H1 (cell line): ENCODE measurements at regions not wholly inside any gene's neighbourhood (a gene's known extent, or its start where the extent isn't known, plus 50 kb on each side); places are given as distances from the start of the nearest gene placed in this dataset.

Source experiments
- CHD2 ChIP-seq: IDR thresholded peaks from 2 replicates; pipeline ENCODE4 v1.6.1; 2012; ENCODE audit warnings: low read length, improper control_type of control experiment
- MAFK ChIP-seq: IDR thresholded peaks from 2 replicates; pipeline ENCODE4 v1.6.1; 2012; ENCODE audit warnings: low read depth, mild to moderate bottlenecking, improper control_type of control experiment, low read length
- POLR2AphosphoS5 ChIP-seq: IDR thresholded peaks from 2 replicates; pipeline ENCODE4 v1.6.1; 2011; ENCODE audit warnings: low read depth, low read length
- RFX5 ChIP-seq: IDR thresholded peaks from 2 replicates; pipeline ENCODE4 v1.6.1; 2011; ENCODE audit warnings: low read depth, low read length, improper control_type of control experiment, borderline replicate concordance

DNA sequence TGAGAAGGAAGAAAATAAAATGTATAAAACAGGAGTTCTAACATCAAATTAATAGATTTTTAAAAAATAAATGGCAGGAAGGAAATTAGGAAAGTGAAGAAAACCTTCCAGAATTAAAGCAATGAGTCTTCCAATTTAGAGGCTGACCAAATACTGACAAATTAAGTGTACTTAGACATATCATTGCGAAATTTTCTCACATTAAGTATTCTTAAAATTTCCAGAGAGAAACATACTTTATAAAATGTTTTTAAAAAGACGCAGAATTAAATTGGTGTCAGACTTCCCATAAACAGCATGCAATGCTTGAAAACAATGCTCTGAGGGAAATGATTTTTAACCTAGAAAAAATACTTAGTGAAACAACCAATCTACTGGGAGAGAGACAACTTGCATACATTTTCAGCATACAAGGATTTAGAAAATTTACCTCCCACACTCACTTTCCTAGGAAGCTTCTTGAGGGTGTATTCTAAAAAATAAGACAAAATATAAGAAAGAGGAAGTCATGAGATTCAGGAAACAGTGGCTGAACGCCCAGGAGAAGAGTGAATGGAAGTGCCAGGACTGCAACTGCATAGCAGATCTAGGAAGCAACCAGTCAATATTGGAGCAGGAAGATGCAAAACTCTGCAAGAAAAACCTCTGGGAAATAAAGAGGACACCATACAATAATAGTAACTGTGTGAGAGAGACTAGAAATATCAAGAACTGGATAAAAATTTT lies 339.9 kb downstream of the ADCYAP1 start (continued):
- no peak for TF ChIP-seq POLR2AphosphoS5
- no peak for TF ChIP-seq MAFK
- no peak for TF ChIP-seq CHD2
- TF ChIP-seq RFX5, result no peak
